ENCODE measurements at regions not wholly inside any gene's neighbourhood (a gene's known extent, or its start where the extent isn't known, plus 50 kb on each side); places are given as distances from the start of the nearest gene placed in this dataset.

GRCh38 chr11:47906066-47906465 is 57.9 kb upstream of the NUP160 start:
- no peak overlapping the region for H3K4me3 ChIP-seq
- H3K9me3 ChIP-seq: no peaks in the 10 kb centered on the region
- no peaks in the 10 kb centered on the region for H3K36me3 ChIP-seq (ENCODE audit: low read depth)
- no peaks in the 10 kb centered on the region for H3K4me1 ChIP-seq (ENCODE audit: low read depth)
- ATAC-seq (no peak), DNase-seq (no peak)
- no peak for TF ChIP-seq CTCF (IDR thresholded peaks at IDR 0.05)
- intact Hi-C loops (cut with DNase I, micrococcal nuclease): no loop called here

DNA sequence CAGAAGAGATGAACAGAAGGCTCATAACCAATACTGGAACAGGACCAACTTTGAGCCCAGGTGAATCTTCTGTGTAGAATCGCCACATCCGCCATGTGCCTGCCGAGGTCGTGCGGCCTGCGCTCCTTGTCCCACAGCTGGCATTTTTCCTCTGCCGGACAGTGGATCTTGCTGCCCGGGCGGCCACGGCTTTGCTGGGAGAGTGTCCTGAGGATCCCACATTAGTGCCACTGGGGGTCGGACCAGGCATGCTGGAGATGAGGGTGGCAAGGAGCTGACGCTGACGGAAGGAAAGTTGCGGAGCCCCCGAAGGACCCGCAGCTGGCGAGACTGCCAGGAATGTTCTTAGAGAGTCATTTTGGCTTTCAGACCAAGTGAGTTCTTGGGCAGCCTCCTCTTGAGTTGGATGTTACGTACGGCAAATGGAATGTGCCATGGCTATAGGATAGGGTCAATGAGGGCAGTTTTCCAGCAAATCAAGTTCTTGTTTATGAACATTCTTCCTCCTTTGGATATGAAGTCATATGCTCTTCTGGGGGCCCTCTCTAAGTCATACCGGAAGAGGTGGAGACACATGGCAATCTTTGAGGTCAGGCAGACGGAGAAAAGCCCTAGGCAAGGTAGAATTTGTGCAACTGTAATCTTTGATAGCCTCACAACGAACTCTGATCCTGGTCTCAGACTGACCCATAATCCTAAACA is 57.4 kb upstream of the NUP160 start:
- Histone ChIP-seq H3K9me3 (no peaks in the 10 kb centered on the region), H3K4me3 (no peak overlapping the region), H3K4me1 (ENCODE audit: low read depth) (no peaks in the 10 kb centered on the region), H3K36me3 (ENCODE audit: low read depth) (no peaks in the 10 kb centered on the region)
- no peak for DNase-seq
- TF ChIP-seq CTCF (IDR thresholded peaks at IDR 0.05): no peak
- ATAC-seq: no peak
- intact Hi-C loops (cut with DNase I, micrococcal nuclease): no loop called here

- Histone ChIP-seq H3K4me1 (ENCODE audit: low read depth) (no peaks in the 10 kb centered on the region), H3K36me3 (ENCODE audit: low read depth) (no peaks in the 10 kb centered on the region), H3K9me3 (no peaks in the 10 kb centered on the region), H3K4me3 (no peak overlapping the region)
- no peak for TF ChIP-seq CTCF (IDR thresholded peaks at IDR 0.05)
- DNase-seq: no peak
- intact Hi-C loops (cut with DNase I, micrococcal nuclease): no loop called here
- no peak for ATAC-seq
These were observed 56.7 kb upstream of the NUP160 start for GRCh38 chr11:47904808-47905207.

- Histone ChIP-seq H3K4me3 (no peak overlapping the region), H3K4me1 (ENCODE audit: low read depth) (no peaks in the 10 kb centered on the region), H3K9me3 (no peaks in the 10 kb centered on the region), H3K36me3 (ENCODE audit: low read depth) (no peaks in the 10 kb centered on the region)
- no peak for ATAC-seq
- intact Hi-C loops (cut with DNase I, micrococcal nuclease): no loop called here
- TF ChIP-seq CTCF (IDR thresholded peaks at IDR 0.05): no peak
- no peak for DNase-seq
These were observed 55.9 kb upstream of the NUP160 start for GRCh38 chr11:47904048-47904447.

DNA sequence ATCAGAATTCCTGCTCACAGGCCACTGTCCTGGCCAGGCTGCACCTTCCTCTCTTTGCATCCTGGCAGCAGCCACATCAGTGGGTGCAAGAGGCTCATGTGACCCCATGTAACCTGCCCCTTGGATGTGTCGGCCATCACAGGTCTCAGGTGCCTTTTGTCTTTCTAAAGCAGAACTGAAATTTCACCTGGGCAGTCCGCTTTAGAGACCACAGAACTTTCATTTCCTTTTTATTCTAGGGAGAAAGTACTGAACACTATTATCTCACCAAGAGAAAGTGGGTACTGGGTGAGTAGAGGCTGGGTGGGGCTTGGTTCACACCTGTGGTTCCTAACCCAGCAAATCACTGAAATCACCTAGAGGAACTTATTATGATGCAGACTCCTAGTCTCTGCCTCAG is 51.7 kb upstream of the NUP160 start:
- Histone ChIP-seq H3K4me1 (ENCODE audit: low read depth) (no peaks in the 10 kb centered on the region), H3K36me3 (ENCODE audit: low read depth) (no peaks in the 10 kb centered on the region), H3K9me3 (no peaks in the 10 kb centered on the region), H3K4me3 (no peak overlapping the region)
- ATAC-seq (peak; percentile 67), DNase-seq (no peak)
- no peak for TF ChIP-seq CTCF (IDR thresholded peaks at IDR 0.05)
- intact Hi-C loops (cut with DNase I, micrococcal nuclease): no loop called here

Measured in mucosa of descending colon (tissue), 3 donors.